Lower lobe of right lung (tissue), 2 donors: ENCODE measurements at regions not wholly inside any gene's neighbourhood (a gene's known extent, or its start where the extent isn't known, plus 50 kb on each side); places are given as distances from the start of the nearest gene placed in this dataset.

ENCODE experiments used
- ATAC-seq, 2 donors: fragments of 200-7000 bp; cut with Tn5 transposase; one replicate each; pipeline ENCODE4 v1.9.1; 2020 to 2022; ENCODE audit warnings: mild to moderate bottlenecking in 2 of 2, moderate library complexity in 2 of 2
- DNase-seq: peaks from one replicate; pipeline ENCODE4 v3.0.0-alpha.2; 2020
- H3K27ac ChIP-seq: fragments of 200-600 bp; one replicate; pipeline ENCODE4 v1.8.0; 2022
- H3K27me3 ChIP-seq: fragments of 200-600 bp; one replicate; pipeline ENCODE4 v1.8.0; 2022; ENCODE audit warnings: low read depth
- H3K36me3 ChIP-seq: fragments of 200-600 bp; one replicate; pipeline ENCODE4 v1.8.0; 2022; ENCODE audit warnings: mild to moderate bottlenecking
- H3K4me1 ChIP-seq: fragments of 200-600 bp; one replicate; pipeline ENCODE4 v1.8.0; 2022
- H3K4me3 ChIP-seq: fragments of 200-600 bp; one replicate; pipeline ENCODE4 v1.8.0; 2022; ENCODE audit warnings: mild to moderate bottlenecking
- H3K9me3 ChIP-seq: fragments of 200-600 bp; one replicate; pipeline ENCODE4 v1.8.0; 2022
- CTCF ChIP-seq: fragments of 200-600 bp; IDR thresholded peaks from one replicate; pipeline ENCODE4 v1.8.0; 2022; ENCODE audit warnings: antibody characterized with exemption, mild to moderate bottlenecking
- intact Hi-C: fragments of 100-400 bp; cut with DNase I; formaldehyde crosslinking; loops from one replicate; pipeline ENCODE4 v1.11.0; 2022
- donor health status: DM: no; HTN: yes; CAD: no; lungs with severe emphysema.

GRCh38 chr1:239545466-239545865 lies 159.1 kb downstream of the CHRM3 start:
- ATAC-seq (no peak), DNase-seq (no peak)
- no peaks in the 10 kb centered on the region for H3K9me3 ChIP-seq
- H3K4me1 ChIP-seq = no peaks in the 10 kb centered on the region
- no peaks in the 10 kb centered on the region for H3K27me3 ChIP-seq
- no peak overlapping the region for H3K4me3 ChIP-seq
- no peaks in the 10 kb centered on the region for H3K36me3 ChIP-seq
- H3K27ac ChIP-seq = no peak overlapping the region
- intact Hi-C loops = no loop called here
- no peak for TF ChIP-seq CTCF

- intact Hi-C loops = no loop called here
- Histone ChIP-seq H3K27me3 (no peaks in the 10 kb centered on the region), H3K36me3 (no peaks in the 10 kb centered on the region), H3K4me3 (no peak overlapping the region), H3K27ac (no peak overlapping the region), H3K4me1 (no peaks in the 10 kb centered on the region), H3K9me3 (no peaks in the 10 kb centered on the region)
- ATAC-seq (no peak), DNase-seq (no peak)
- TF ChIP-seq CTCF = no peak
Observed at GRCh38 chr1:239547987-239548386, 161.6 kb downstream of the CHRM3 start.

GRCh38 chr1:239550178-239550577 lies 163.8 kb downstream of the CHRM3 start:
- Histone ChIP-seq H3K9me3 (no peaks in the 10 kb centered on the region), H3K27me3 (no peaks in the 10 kb centered on the region), H3K4me1 (no peaks in the 10 kb centered on the region), H3K4me3 (no peak overlapping the region), H3K27ac (no peak overlapping the region), H3K36me3 (no peaks in the 10 kb centered on the region)
- ATAC-seq = no peak
- intact Hi-C loops = no loop called here
- no peak for TF ChIP-seq CTCF
- no peak for DNase-seq

GRCh38 chr1:239555350-239555749 lies 169.0 kb downstream of the CHRM3 start:
- Histone ChIP-seq H3K4me3 (no peak overlapping the region), H3K36me3 (no peaks in the 10 kb centered on the region), H3K9me3 (no peaks in the 10 kb centered on the region), H3K27ac (no peak overlapping the region), H3K4me1 (peaks cover 6% of the 10 kb centered on the region), H3K27me3 (no peaks in the 10 kb centered on the region)
- TF ChIP-seq CTCF = no peak
- DNase-seq (no peak), ATAC-seq (peak in 1 of 2 donors; percentile 35)
- intact Hi-C loops = no loop called here

- H3K9me3 ChIP-seq = no peaks in the 10 kb centered on the region
- intact Hi-C loops = no loop called here
- DNase-seq (no peak), ATAC-seq (peak in 1 of 2 donors; percentile 9)
- H3K27ac ChIP-seq = no peak overlapping the region
- H3K4me3 ChIP-seq = no peak overlapping the region
- peaks cover 6% of the 10 kb centered on the region for H3K4me1 ChIP-seq
- TF ChIP-seq CTCF = no peak
- H3K36me3 ChIP-seq = no peaks in the 10 kb centered on the region
- no peaks in the 10 kb centered on the region for H3K27me3 ChIP-seq
Observed at GRCh38 chr1:239558559-239558958, 172.2 kb downstream of the CHRM3 start.

- no peak for TF ChIP-seq CTCF
- ATAC-seq = peak; percentile 32 to 59
- no peak for DNase-seq
- Histone ChIP-seq H3K27me3 (no peaks in the 10 kb centered on the region), H3K4me3 (no peak overlapping the region), H3K9me3 (no peaks in the 10 kb centered on the region), H3K36me3 (no peaks in the 10 kb centered on the region), H3K27ac (no peak overlapping the region), H3K4me1 (peaks cover 6% of the 10 kb centered on the region)
- intact Hi-C loops = no loop called here
Observed at GRCh38 chr1:239558991-239559390, 172.6 kb downstream of the CHRM3 start.
